Caco-2 (cell line): ENCODE measurements at regions not wholly inside any gene's neighbourhood (a gene's known extent, or its start where the extent isn't known, plus 50 kb on each side); places are given as distances from the start of the nearest gene placed in this dataset.

Experiments
- BruUV-seq: library from RNA; stranded (reverse); fragments of 400-500 nt; replicated peaks from 2 replicates; lab custom pipeline; 2021; lab: Mats Ljungman, UMichigan
- CTCF ChIA-PET: fragments of 300-600 bp; sonication (Branson Sonifier 250); formaldehyde crosslinking; loops from one replicate; lab custom pipeline; 2022; ENCODE audit warnings: antibody characterized with exemption; lab: Charles Lee
- POLR2A ChIA-PET: fragments of 300-600 bp; sonication (Branson Sonifier 250); formaldehyde crosslinking; loops from one replicate; lab custom pipeline; 2022; ENCODE audit warnings: antibody characterized with exemption; lab: Charles Lee
- DNase-seq, 2 experiments: peaks; one replicate each; pipeline versions ENCODE4 v3.0.0 to v3.0.0-alpha.2; 2020 to 2022
- H3K27me3 ChIP-seq: replicated peaks from 2 replicates; pipeline ENCODE4 v1.6.0; 2011; ENCODE audit warnings: low read length; ENCODE audit not compliant: control insufficient read depth, insufficient read depth
- H3K36me3 ChIP-seq: 2 replicates; pipeline ENCODE4 v1.5.1; 2011; ENCODE audit warnings: low read length; ENCODE audit not compliant: control insufficient read depth, insufficient read depth
- H3K4me1 ChIP-seq: fragments of 250-450 bp; sonication (Bioruptor Pico); 2 replicates; pipeline ENCODE4 v1.5.1; 2020; ENCODE audit warnings: mild to moderate bottlenecking
- H3K4me3 ChIP-seq: 2 replicates; pipeline ENCODE4 v1.5.1; 2011; ENCODE audit warnings: low read depth, mild to moderate bottlenecking, control low read depth, low read length
- H3K9me3 ChIP-seq: fragments of 250-450 bp; sonication (Bioruptor Pico); 2 replicates; pipeline ENCODE4 v1.5.1; 2020; ENCODE audit warnings: mild to moderate bottlenecking, moderate library complexity
- H3K27ac Mint-ChIP-seq: one replicate; pipeline ENCODE4 v1.8.0; 2022; ENCODE audit warnings: mixed read lengths; ENCODE audit not compliant: unreplicated experiment
- H3K27me3 Mint-ChIP-seq: one replicate; pipeline ENCODE4 v1.8.0; 2022; ENCODE audit warnings: mixed read lengths; ENCODE audit not compliant: insufficient read depth, unreplicated experiment
- H3K36me3 Mint-ChIP-seq: one replicate; pipeline ENCODE4 v1.8.0; 2022; ENCODE audit warnings: mild to moderate bottlenecking, mixed read lengths; ENCODE audit not compliant: insufficient read depth, unreplicated experiment
- H3K4me1 Mint-ChIP-seq: one replicate; pipeline ENCODE4 v1.8.0; 2022; ENCODE audit warnings: low read depth, mixed read lengths; ENCODE audit not compliant: unreplicated experiment
- H3K4me3 Mint-ChIP-seq: one replicate; pipeline ENCODE4 v1.8.0; 2022; ENCODE audit warnings: mild to moderate bottlenecking, moderate library complexity, mixed read lengths; ENCODE audit not compliant: unreplicated experiment
- H3K9me3 Mint-ChIP-seq: one replicate; pipeline ENCODE4 v1.8.0; 2022; ENCODE audit warnings: mixed read lengths; ENCODE audit not compliant: unreplicated experiment
- CTCF ChIP-seq, 2 experiments: fragments of 200-600 bp in 1 of 2; IDR thresholded peaks; 1 replicate in 1 of 2; 2 replicates in 1 of 2; pipeline versions ENCODE4 v1.5.1 to v1.8.0; 2011 to 2022; ENCODE audit warnings: antibody characterized with exemption in 1 of 2, control low read depth in 1 of 2, inconsistent platforms in 1 of 2, low read depth in 1 of 2, low read length in 1 of 2, mild to moderate bottlenecking in 1 of 2, moderate library complexity in 1 of 2; ENCODE audit not compliant: insufficient read depth in 1 of 2, severe bottlenecking in 1 of 2, unreplicated experiment in 1 of 2
- intact Hi-C: fragments of 100-400 bp; cut with micrococcal nuclease; formaldehyde crosslinking; loops from one replicate; pipeline ENCODE4 v1.10.0; 2022; ENCODE audit not compliant: unreplicated experiment

DNA sequence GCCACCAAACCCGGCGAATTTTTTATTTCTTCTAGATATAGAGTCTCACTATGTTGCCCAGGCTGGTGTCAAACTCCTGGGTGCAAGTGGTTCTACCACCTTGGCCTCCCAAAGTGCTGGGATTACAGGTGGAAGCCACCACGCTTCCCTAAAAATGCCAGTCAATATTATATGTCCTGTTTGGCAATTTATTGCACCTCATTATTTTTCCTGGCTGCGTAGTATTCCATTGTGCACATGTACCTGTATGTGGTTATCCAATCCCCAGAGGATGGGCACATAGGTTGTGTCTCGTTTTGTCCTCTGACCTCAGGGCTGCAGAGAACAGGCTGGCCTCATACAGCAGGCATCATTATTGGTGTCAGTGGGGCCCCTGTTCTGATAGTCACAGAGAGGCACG is 181.7 kb downstream of the C9orf50 start:
- no peaks in the 10 kb centered on the region for H3K27me3 Mint-ChIP-seq
- DNase-seq: no peak
- H3K27ac Mint-ChIP-seq: no peak overlapping the region
- Histone ChIP-seq H3K36me3 (no peaks in the 10 kb centered on the region), H3K27me3 (no peaks in the 10 kb centered on the region), H3K9me3 (no peaks in the 10 kb centered on the region), H3K4me1 (peaks cover 16% of the 10 kb centered on the region), H3K4me3 (no peak overlapping the region)
- intact Hi-C loops: no loop called here
- peaks cover 5% of the 10 kb centered on the region for H3K36me3 Mint-ChIP-seq
- no peak overlapping the region for H3K4me3 Mint-ChIP-seq
- H3K4me1 Mint-ChIP-seq: peaks cover 24% of the 10 kb centered on the region
- H3K9me3 Mint-ChIP-seq: no peaks in the 10 kb centered on the region
- no peak for TF ChIP-seq CTCF (IDR thresholded peaks at IDR 0.05; ENCODE audit: insufficient read depth in 1 of 2, low read depth in 1 of 2, low read length in 1 of 2, severe bottlenecking in 1 of 2, unreplicated experiment in 1 of 2)
- CTCF ChIA-PET: no interaction called here
- no TSS peak for BruUV-seq
- POLR2A ChIA-PET: interaction anchor here (0.6 kb wide), 1 partner anchor 120 kb away, joined by 3 read pairs; no protein-coding TSS in a partner anchor

GRCh38 chr9:129437626-129438323 is 183.1 kb downstream of the C9orf50 start:
- ChIA-PET CTCF (interaction anchor here (1.1 kb wide), 1 partner anchor 23 kb away, joined by 5 read pairs; no protein-coding TSS in a partner anchor), POLR2A (interaction anchor here (0.7 kb wide), 1 partner anchor 111 kb away, joined by 3 read pairs; no protein-coding TSS in a partner anchor)
- Mint-ChIP-seq H3K27me3 (no peaks in the 10 kb centered on the region), H3K36me3 (peaks cover 5% of the 10 kb centered on the region), H3K9me3 (no peaks in the 10 kb centered on the region), H3K27ac (no peak overlapping the region), H3K4me1 (peaks cover 14% of the 10 kb centered on the region), H3K4me3 (peak overlapping the region; percentile 72)
- H3K4me3 ChIP-seq: peak overlapping the region; percentile 42
- no TSS peak for BruUV-seq
- H3K4me1 ChIP-seq: peaks cover 10% of the 10 kb centered on the region
- H3K36me3 ChIP-seq: no peaks in the 10 kb centered on the region
- intact Hi-C loops: loop anchor here (2.0 kb wide), 1 partner anchor 23 kb away; no protein-coding TSS in a partner anchor
- no peaks in the 10 kb centered on the region for H3K9me3 ChIP-seq
- TF ChIP-seq CTCF (IDR thresholded peaks at IDR 0.05; ENCODE audit: insufficient read depth in 1 of 2, low read depth in 1 of 2, low read length in 1 of 2, severe bottlenecking in 1 of 2, unreplicated experiment in 1 of 2): no peak
- DNase-seq: no peak
- H3K27me3 ChIP-seq: no peaks in the 10 kb centered on the region

- ChIA-PET CTCF (interaction anchor here (0.6 to 1.1 kb wide), 3 partner anchors 21 to 28 kb away, joined by 3 to 5 read pairs (median 5); no protein-coding TSS in a partner anchor), POLR2A (interaction anchor here (0.6 to 0.7 kb wide), 2 partner anchors 72 to 112 kb away, joined by 3 to 6 read pairs; no protein-coding TSS in a partner anchor)
- H3K4me3 Mint-ChIP-seq: peak overlapping the region; percentile 72
- BruUV-seq: no TSS peak
- H3K27me3 Mint-ChIP-seq: no peaks in the 10 kb centered on the region
- peaks cover 5% of the 10 kb centered on the region for H3K36me3 Mint-ChIP-seq
- Histone ChIP-seq H3K27me3 (no peaks in the 10 kb centered on the region), H3K9me3 (no peaks in the 10 kb centered on the region), H3K4me3 (peak overlapping the region; percentile 42), H3K36me3 (no peaks in the 10 kb centered on the region), H3K4me1 (peaks cover 7% of the 10 kb centered on the region; the same call in 1 of the 2 replicates)
- no peak for TF ChIP-seq CTCF (IDR thresholded peaks at IDR 0.05; ENCODE audit: insufficient read depth in 1 of 2, low read depth in 1 of 2, low read length in 1 of 2, severe bottlenecking in 1 of 2, unreplicated experiment in 1 of 2)
- no peaks in the 10 kb centered on the region for H3K9me3 Mint-ChIP-seq
- DNase-seq: peak in 1 of 2 experiments; percentile 57
- intact Hi-C loops: loop anchor here (2.0 kb wide), 1 partner anchor 22 kb away; no protein-coding TSS in a partner anchor
- peaks cover 11% of the 10 kb centered on the region for H3K4me1 Mint-ChIP-seq
- peak overlapping the region; percentile 7 for H3K27ac Mint-ChIP-seq
Measured at GRCh38 chr9:129436751-129437625, 183.9 kb downstream of the C9orf50 start.
